22Rv1 (cell line): ENCODE measurements at regions not wholly inside any gene's neighbourhood (a gene's known extent, or its start where the extent isn't known, plus 50 kb on each side); places are given as distances from the start of the nearest gene placed in this dataset.

ENCODE experiments used
- H3K27ac ChIP-seq: fragments of 450-650 bp; 2 replicates; pipeline ENCODE4 v1.5.1; 2017
- CTCF ChIP-seq: fragments of 450-650 bp; IDR thresholded peaks from 2 replicates; pipeline ENCODE4 v1.5.1; 2017; ENCODE audit warnings: mild to moderate bottlenecking
- ZFX ChIP-seq: fragments of 450-650 bp; IDR thresholded peaks from 2 replicates; pipeline ENCODE4 v1.6.1; 2017; ENCODE audit warnings: antibody characterized with exemption, borderline replicate concordance

DNA sequence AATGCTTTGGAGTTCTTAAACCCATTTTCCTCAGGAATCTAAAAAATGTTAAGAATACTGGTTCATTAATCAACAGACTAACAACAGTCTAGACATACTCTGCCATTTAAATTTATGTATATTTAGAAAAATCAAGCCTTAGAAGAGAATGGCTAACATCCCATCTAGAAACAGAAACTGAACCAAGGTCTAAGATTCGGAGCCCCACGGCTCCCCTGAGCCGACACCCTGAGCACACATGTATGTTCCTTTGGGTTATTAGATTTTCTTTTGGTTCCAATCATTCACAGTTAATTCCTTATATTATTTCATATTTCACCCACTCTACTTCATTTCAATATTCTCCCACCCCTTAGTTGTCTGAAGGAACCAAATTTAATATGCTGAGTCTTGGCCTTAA is 94.8 kb upstream of the HNRNPA3 start:
- TF ChIP-seq ZFX, result no peak
- TF ChIP-seq CTCF, result no peak

GRCh38 chr2:177118636-177119035 is 94.0 kb upstream of the HNRNPA3 start:
- TF ChIP-seq ZFX (no peak), CTCF (no peak)
- no peak overlapping the region for H3K27ac ChIP-seq

More for the DNA sequence above, 94.8 kb upstream of the HNRNPA3 start:
- no peak overlapping the region for H3K27ac ChIP-seq

GRCh38 chr2:177119099-177119498 is 93.5 kb upstream of the HNRNPA3 start:
- no peak overlapping the region for H3K27ac ChIP-seq
- TF ChIP-seq ZFX (no peak), CTCF (no peak)

GRCh38 chr2:177123048-177123447 is 89.5 kb upstream of the HNRNPA3 start:
- no peak overlapping the region for H3K27ac ChIP-seq
- TF ChIP-seq CTCF, result no peak
- no peak for TF ChIP-seq ZFX

DNA sequence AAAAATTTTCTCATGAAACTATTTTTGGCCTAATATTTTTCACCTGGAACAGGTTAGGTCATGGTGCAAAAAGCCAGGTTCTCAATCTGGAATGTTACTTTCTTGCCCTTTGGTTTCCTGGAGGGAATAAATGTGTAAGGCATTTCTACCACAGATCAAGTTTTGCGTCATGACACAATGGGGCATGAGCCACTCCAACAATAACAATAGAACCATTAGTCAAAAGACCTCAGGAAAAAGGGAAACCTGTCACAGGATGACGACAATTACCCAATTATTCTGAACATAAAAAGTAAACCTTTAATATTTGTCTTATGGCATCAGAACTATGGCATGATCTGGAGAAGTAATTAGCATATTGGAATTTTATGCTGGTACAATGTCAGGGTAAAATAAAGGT is 88.2 kb upstream of the HNRNPA3 start:
- TF ChIP-seq CTCF, result no peak
- TF ChIP-seq ZFX, result no peak
- H3K27ac ChIP-seq, result no peak overlapping the region

- TF ChIP-seq CTCF, result no peak
- TF ChIP-seq ZFX, result no peak
- H3K27ac ChIP-seq, result no peak overlapping the region
Measured at GRCh38 chr2:177127821-177128220, 84.8 kb upstream of the HNRNPA3 start.

DNA sequence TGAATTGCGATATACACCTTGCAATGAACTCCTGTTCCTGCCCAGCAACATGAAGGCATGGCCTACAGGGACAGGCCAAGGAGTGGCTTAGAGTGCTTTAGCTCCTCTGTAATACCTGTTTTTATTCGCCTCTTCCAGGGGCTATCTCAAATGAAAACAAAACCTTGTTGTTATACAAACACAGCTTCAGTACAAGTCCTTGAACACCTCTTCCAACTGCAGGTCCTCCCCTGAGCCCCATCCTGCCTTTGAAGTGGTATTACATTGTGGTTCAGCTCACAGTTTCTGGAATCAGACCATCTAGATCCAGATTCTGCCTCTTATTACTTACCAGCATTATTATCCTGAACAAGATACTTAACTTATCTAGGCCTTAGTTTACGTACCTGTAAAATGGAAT is 83.0 kb upstream of the HNRNPA3 start:
- TF ChIP-seq ZFX (no peak), CTCF (no peak)

More for the DNA sequence above, 83.0 kb upstream of the HNRNPA3 start:
- no peak overlapping the region for H3K27ac ChIP-seq
